ENCODE measurements at regions not wholly inside any gene's neighbourhood (a gene's known extent, or its start where the extent isn't known, plus 50 kb on each side); places are given as distances from the start of the nearest gene placed in this dataset.

- DNase-seq = no peak
These were observed 1582.8 kb downstream of the AACS start for GRCh38 chr12:126648074-126648473.

GRCh38 chr12:126651133-126651532, 1585.9 kb downstream of the AACS start:
- no peak for DNase-seq

GRCh38 chr12:126663304-126664094, 1598.3 kb downstream of the AACS start:
- no peak for DNase-seq

DNA sequence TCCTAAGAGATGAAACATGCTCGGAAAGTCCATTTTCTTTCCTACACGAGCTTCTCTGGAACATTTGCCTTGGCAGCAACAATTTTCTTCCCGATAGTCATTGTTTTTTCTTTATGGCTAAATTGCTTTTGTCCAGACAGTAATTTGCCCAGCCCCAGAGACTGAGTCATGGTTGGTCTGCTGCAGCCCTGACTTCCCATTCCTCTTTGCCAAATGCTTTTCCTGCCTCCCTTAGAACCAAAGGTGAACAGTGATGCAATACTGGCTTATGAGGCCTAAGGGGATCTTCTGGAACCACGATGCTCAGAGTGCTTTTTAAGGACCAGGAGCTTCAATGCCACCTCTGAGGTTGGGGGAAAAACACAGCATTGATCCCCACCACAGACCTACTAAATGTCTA, 1599.6 kb upstream of the TMEM132C start:
- no peak for DNase-seq

GRCh38 chr12:126668538-126668937, 1598.4 kb upstream of the TMEM132C start:
- DNase-seq = no peak

DNA sequence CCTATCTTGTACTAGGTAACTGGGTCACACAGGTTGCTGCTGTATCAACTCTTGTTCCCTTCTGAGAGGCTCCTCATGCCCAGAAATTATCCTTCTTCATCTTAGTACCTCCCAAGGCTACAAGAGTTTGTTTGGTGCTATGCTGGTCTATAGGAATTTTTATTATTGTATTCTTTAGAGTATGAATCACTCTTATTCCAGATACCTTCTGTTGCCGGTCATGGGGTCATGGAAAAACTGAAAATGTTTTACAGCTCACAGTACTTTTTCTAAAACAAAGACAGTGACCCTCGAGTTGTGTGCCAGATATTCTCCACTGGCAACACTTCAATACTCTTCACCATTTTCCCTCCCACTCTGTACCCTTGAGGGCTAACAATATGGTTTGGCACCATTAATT, 1598.0 kb upstream of the TMEM132C start:
- DNase-seq = no peak

DNA sequence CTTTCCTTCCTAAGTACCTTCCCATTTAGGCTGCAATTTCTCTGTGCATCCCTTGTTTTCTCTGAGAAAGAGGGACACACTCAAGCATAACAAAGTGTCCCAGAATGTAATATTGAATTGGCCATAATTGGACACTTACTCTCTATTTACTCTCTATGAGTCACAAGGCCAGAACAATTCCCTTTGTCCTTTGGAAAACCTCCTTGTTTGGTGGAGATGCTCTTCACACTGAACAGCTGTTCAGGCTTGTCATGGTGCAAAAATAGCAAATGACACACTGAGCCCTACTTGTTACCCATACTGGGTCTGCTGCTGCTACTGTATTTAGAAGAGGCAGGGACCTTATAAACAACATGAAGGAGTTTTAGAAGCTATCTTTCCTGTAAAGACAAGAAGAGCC, 1590.5 kb upstream of the TMEM132C start:
- no peak for DNase-seq

DNA sequence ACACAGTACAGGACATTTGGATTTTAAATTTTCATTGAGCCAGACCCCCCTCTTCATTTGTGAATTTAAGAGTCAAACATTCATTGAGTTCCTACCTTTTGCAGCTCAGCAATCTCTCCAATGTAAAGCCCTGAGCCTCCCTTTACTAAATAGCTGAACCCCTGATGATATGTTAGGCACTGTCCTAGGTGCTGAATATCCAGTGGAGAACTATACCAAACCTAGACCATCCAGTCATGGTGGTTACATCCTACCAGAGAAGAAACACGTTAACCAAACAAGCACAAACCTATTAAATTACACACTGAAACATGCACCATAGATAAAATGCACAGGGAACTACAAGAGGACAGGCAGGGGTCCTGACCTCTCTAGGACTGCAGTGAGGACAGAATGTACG, 1585.3 kb upstream of the TMEM132C start:
- DNase-seq = no peak

GRCh38 chr12:126684703-126685102, 1582.3 kb upstream of the TMEM132C start:
- DNase-seq = no peak

GRCh38 chr12:126685636-126686035, 1581.3 kb upstream of the TMEM132C start:
- no peak for DNase-seq

GRCh38 chr12:126688556-126688955, 1578.4 kb upstream of the TMEM132C start:
- DNase-seq = no peak

DNA sequence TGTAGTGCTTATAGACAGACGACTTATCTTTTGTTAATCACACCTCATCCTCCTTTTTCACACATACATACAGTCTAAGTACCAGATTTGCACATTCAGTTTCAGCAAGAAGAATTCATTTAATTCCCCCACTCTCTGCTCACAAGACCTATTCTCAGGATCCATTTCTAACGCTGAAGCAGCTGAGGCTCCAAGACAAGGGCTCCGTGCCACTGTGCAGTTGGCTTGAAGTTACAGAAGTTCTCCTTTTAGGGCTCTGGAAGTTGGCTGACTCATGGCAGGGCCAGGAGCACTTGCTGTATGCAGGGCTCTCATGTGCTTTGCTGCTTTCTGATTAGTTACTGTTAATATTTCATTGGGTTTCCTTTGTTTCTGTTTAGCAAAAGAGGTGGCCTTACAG, 1566.9 kb upstream of the TMEM132C start:
- no peak for DNase-seq

DNA sequence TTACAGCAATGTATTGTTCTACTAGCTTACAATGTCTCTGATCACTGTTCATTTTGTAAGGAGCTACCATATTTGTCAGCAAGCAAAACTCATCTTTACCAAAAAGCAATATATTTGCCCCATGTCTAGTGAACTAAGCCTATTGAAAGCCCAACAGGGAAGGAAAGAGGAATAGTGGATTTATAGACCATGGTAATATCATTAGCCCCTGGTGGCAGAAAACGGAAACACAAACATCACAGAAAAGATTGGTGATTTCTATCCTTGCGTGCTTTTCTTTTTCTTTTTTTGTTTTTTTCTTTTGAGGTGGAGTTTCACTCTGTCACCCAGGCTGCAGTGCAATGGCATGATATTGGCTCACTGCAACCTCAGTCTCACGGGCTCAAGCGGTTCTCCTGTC, 1562.4 kb upstream of the TMEM132C start:
- no peak for DNase-seq

DNA sequence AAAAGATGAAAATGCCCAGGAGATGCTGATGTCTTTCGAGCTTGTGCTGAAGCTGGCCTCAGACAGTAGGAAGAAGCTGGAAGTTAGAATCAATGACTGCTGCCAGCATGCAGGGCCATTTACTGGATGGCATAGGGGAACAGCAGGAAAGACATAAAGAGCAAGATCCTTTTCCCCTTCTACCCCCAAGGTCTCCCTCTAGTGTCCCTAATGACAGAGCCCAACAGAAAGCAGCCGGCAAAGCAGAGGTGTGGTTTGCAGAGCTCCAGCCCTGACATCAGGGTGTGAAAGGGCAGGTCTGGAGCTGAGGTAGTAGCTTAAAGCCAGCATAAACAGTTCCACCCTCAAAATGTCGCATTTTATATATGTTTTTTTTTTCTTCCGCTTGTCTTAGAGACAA, 1560.7 kb upstream of the TMEM132C start:
- DNase-seq = no peak

DNA sequence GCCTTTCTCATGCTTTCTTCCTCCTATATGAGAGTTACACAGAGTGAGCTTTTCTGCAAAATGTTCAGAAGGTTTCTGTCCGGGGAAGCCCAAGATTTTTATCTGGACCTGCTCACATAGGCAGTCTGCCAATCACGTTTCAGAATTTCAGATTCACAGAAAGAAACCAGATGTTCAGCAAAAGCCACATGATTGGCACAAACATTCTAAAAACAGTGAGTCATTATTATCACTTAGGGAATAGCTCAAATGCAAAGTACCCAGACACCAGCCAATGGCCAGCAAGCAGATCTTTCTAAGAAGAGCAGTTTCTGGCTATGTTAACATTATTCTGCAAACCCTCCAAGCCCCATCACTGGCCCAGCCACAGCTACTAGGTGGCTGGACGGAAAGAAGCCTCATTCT, 1558.5 kb upstream of the TMEM132C start:
- DNase-seq = no peak

GRCh38 chr12:126718365-126718764, 1548.6 kb upstream of the TMEM132C start:
- DNase-seq = no peak

GRCh38 chr12:126719912-126720705, 1546.9 kb upstream of the TMEM132C start:
- peak; percentile 34 for DNase-seq

GRCh38 chr12:126726481-126727217, 1540.3 kb upstream of the TMEM132C start:
- DNase-seq = peak; percentile 61

GRCh38 chr12:126727218-126728075, 1539.5 kb upstream of the TMEM132C start:
- peak; percentile 56 for DNase-seq

- no peak for DNase-seq
These were observed 1532.7 kb upstream of the TMEM132C start for GRCh38 chr12:126734296-126734695.

- no peak for DNase-seq
These were observed 1532.3 kb upstream of the TMEM132C start for GRCh38 chr12:126734710-126735109.

DNA sequence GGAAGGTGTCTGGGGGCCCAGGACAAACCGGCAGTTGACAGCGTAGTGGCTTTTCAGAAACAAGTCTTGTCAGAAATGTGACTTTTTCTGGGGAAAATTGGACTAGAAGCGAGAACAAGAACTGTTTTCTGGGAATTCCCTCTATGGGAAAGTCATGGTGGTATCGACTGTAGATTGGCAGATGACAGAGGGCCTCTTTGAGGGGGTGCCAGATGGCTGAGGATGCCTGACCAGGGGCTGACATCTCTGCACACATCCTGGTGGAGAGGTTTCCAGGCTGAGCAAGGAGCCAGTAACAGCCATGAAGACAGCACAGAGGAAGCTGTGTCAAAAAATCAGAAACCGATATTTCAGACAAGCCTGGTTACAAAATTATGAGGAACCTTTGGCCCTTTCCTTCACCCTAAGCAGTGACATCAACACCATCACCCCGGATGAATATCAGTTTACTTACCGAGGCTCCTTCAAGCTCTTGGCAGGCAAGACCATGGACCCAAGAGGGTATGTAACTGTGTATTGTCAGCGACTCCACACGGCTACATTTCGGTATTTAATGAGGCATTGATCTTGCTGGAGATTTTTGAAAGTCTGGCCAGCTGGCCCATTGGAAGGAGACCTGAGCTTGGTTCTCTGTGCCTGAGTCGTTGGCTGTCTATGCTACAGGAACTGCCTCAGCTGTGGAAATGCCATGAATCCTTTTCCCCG, 1525.3 kb upstream of the TMEM132C start:
- no peak for DNase-seq

Measured in retina (tissue), 1 donor.